Mesenchymal stem cell (in vitro differentiated cells and primary cell): ENCODE measurements at regions not wholly inside any gene's neighbourhood (a gene's known extent, or its start where the extent isn't known, plus 50 kb on each side); places are given as distances from the start of the nearest gene placed in this dataset.

Source experiments
- DNase-seq: peaks from one replicate; pipeline ENCODE4 v3.0.0-alpha.2; 2013
- H2AFZ ChIP-seq: one replicate; pipeline ENCODE4 v1.6.1; 2013; ENCODE audit warnings: low read depth, mild to moderate bottlenecking, control low read depth, inconsistent platforms, low read length, moderate library complexity
- H2AK5ac ChIP-seq: 2 replicates; pipeline ENCODE4 v1.6.1; 2013; ENCODE audit warnings: low read length, moderate library complexity, mild to moderate bottlenecking, inconsistent platforms; ENCODE audit not compliant: severe bottlenecking
- H2BK120ac ChIP-seq: one replicate; pipeline ENCODE4 v1.6.1; 2013; ENCODE audit warnings: low read depth, mild to moderate bottlenecking, inconsistent platforms, low read length, moderate library complexity
- H2BK12ac ChIP-seq, 2 experiments: one replicate each; pipeline ENCODE4 v1.6.1; 2013; ENCODE audit warnings: inconsistent platforms in 2 of 2, low read length in 2 of 2, mild to moderate bottlenecking in 2 of 2, moderate library complexity in 2 of 2, control low read depth in 1 of 2
- H2BK15ac ChIP-seq: one replicate; pipeline ENCODE4 v1.6.1; 2013; ENCODE audit warnings: mild to moderate bottlenecking, low read depth, inconsistent platforms; ENCODE audit not compliant: poor library complexity, severe bottlenecking
- H2BK5ac ChIP-seq: 2 replicates; pipeline ENCODE4 v1.6.1; 2013; ENCODE audit warnings: low read depth, mild to moderate bottlenecking, low read length, control low read depth, inconsistent platforms; ENCODE audit not compliant: poor library complexity, severe bottlenecking
- H3K14ac ChIP-seq, 2 experiments: one replicate each; pipeline ENCODE4 v1.6.1; 2013; ENCODE audit warnings: inconsistent platforms in 2 of 2, low read length in 2 of 2, control low read depth in 1 of 2, mild to moderate bottlenecking in 1 of 2, moderate library complexity in 1 of 2
- H3K18ac ChIP-seq, 2 experiments: one replicate each; pipeline ENCODE4 v1.6.1; 2013; ENCODE audit warnings: inconsistent platforms in 2 of 2, low read length in 2 of 2, control low read depth in 1 of 2, low read depth in 1 of 2, mild to moderate bottlenecking in 1 of 2
- H3K23ac ChIP-seq, 2 experiments: one replicate each; pipeline ENCODE4 v1.6.1; 2013; ENCODE audit warnings: inconsistent platforms in 2 of 2, low read length in 2 of 2, mild to moderate bottlenecking in 2 of 2, moderate library complexity in 2 of 2, control low read depth in 1 of 2
- H3K27ac ChIP-seq: 2 replicates; pipeline ENCODE4 v1.5.1; 2013; ENCODE audit warnings: mild to moderate bottlenecking, moderate library complexity, low read length, control low read depth, inconsistent platforms; ENCODE audit not compliant: poor library complexity, severe bottlenecking
- H3K27me3 ChIP-seq, 2 experiments: 2 replicates each; pipeline versions ENCODE4 v1.6.1 to v1.7.0; 2013; ENCODE audit warnings: low read length in 2 of 2, mild to moderate bottlenecking in 2 of 2, moderate library complexity in 2 of 2, control low read depth in 1 of 2, inconsistent platforms in 1 of 2; ENCODE audit not compliant: control insufficient read depth in 1 of 2, insufficient read depth in 1 of 2
- H3K36me3 ChIP-seq, 2 experiments: 2 replicates each; pipeline versions ENCODE4 v1.6.1 to v1.7.0; 2013; ENCODE audit warnings: low read length in 2 of 2, control low read depth in 1 of 2, inconsistent platforms in 1 of 2, low read depth in 1 of 2, mild to moderate bottlenecking in 1 of 2; ENCODE audit not compliant: insufficient read depth in 2 of 2, control insufficient read depth in 1 of 2
- H3K4ac ChIP-seq, 2 experiments: one replicate each; pipeline ENCODE4 v1.6.1; 2013; ENCODE audit warnings: inconsistent platforms in 2 of 2, low read length in 2 of 2, mild to moderate bottlenecking in 2 of 2, moderate library complexity in 2 of 2, control low read depth in 1 of 2, low read depth in 1 of 2
- H3K4me1 ChIP-seq: 2 replicates; pipeline ENCODE4 v1.6.1; 2013; ENCODE audit warnings: low read depth, low read length, control low read depth; ENCODE audit not compliant: control insufficient read depth, insufficient read depth
- H3K4me2 ChIP-seq: 2 replicates; pipeline ENCODE4 v1.6.1; 2013; ENCODE audit warnings: low read length, mild to moderate bottlenecking, inconsistent platforms; ENCODE audit not compliant: poor library complexity, severe bottlenecking
- H3K4me3 ChIP-seq, 2 experiments: 2 replicates each; pipeline versions ENCODE4 v1.5.1 to v1.7.0; 2013; ENCODE audit warnings: low read length in 2 of 2, mild to moderate bottlenecking in 2 of 2, control low read depth in 1 of 2, low read depth in 1 of 2; ENCODE audit not compliant: insufficient read depth in 1 of 2
- H3K79me1 ChIP-seq: replicated peaks from 2 replicates; pipeline ENCODE4 v1.6.1; 2013; ENCODE audit warnings: mild to moderate bottlenecking, control low read depth, low read length, inconsistent platforms; ENCODE audit not compliant: poor library complexity, severe bottlenecking
- H3K9ac ChIP-seq: 2 replicates; pipeline ENCODE4 v1.7.0; 2013; ENCODE audit warnings: mild to moderate bottlenecking, low read length, moderate library complexity
- H3K9me3 ChIP-seq: 2 replicates; pipeline ENCODE4 v1.7.0; 2013; ENCODE audit warnings: mild to moderate bottlenecking, low read length; ENCODE audit not compliant: control insufficient read depth
- H4K8ac ChIP-seq: one replicate; pipeline ENCODE4 v1.6.1; 2013; ENCODE audit warnings: inconsistent platforms, mild to moderate bottlenecking, low read length, moderate library complexity
- H4K91ac ChIP-seq: one replicate; pipeline ENCODE4 v1.6.1; 2013; ENCODE audit warnings: mild to moderate bottlenecking, low read length, inconsistent platforms
- WGBS: methylation state at CpG from one replicate; pipeline ENCODE4 v1.1.7; 2013; ENCODE audit warnings: mixed read lengths; 5-methylcytosine and 5-hydroxymethylcytosine counted together

- no peak overlapping the region for H4K8ac ChIP-seq
- no peak overlapping the region for H3K27ac ChIP-seq
- H3K4me3 ChIP-seq: no peak overlapping the region
- no peak overlapping the region for H3K4ac ChIP-seq
- H3K79me1 ChIP-seq: no peaks in the 10 kb centered on the region
- WGBS: 77% methylated on average over 8 of the region's 8 CpGs
- no peak overlapping the region for H3K4me2 ChIP-seq
- H3K9ac ChIP-seq: no peak overlapping the region
- no peak overlapping the region for H2AFZ ChIP-seq
- no peak overlapping the region for H2BK120ac ChIP-seq
- no peak overlapping the region for H3K14ac ChIP-seq
- peak overlapping the region; percentile 38 for H2AK5ac ChIP-seq
- no peak overlapping the region for H4K91ac ChIP-seq
- H3K23ac ChIP-seq: no peak overlapping the region
- no peak overlapping the region for H3K18ac ChIP-seq
- H3K27me3 ChIP-seq: no peaks in the 10 kb centered on the region
- H3K4me1 ChIP-seq: peaks cover 15% of the 10 kb centered on the region
- H3K9me3 ChIP-seq: peaks cover 8% of the 10 kb centered on the region
- H3K36me3 ChIP-seq: peaks cover 0 to 6% of the 10 kb centered on the region in 2 experiments
- H2BK15ac ChIP-seq: no peak overlapping the region
- no peak overlapping the region for H2BK12ac ChIP-seq
- no peak overlapping the region for H2BK5ac ChIP-seq
- DNase-seq: no peak
These were observed 143.4 kb downstream of the TBXT start for GRCh38 chr6:166024252-166024651.

GRCh38 chr6:166023273-166023989 is 144.2 kb downstream of the TBXT start:
- Histone ChIP-seq H3K9ac (no peak overlapping the region), H2BK15ac (no peak overlapping the region), H4K91ac (no peak overlapping the region)

DNA sequence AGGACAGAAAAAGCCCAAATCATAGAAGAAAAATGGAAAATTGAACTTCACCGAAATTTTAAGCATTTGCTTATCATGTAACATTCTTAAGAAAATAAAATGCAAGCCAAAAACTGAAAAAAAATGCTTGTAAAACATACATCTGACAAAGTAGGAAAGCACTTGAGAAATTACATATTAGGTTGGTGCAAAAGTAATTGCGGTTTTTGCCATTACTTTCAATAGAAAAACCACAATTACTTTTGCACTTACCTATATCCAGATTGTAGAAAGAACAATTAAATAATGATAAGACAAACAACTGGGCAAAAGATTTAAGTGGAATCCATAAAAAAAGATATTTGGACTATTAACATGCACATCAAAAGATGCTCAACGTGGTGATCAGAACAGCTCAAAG is 146.2 kb downstream of the TBXT start:
- Histone ChIP-seq H3K9me3 (peaks cover 37% of the 10 kb centered on the region), H3K4me1 (peaks cover 7% of the 10 kb centered on the region), H2BK5ac (no peak overlapping the region), H3K27ac (no peak overlapping the region), H3K9ac (no peak overlapping the region), H3K4me2 (no peak overlapping the region), H3K4ac (no peak overlapping the region), H4K8ac (no peak overlapping the region), H2AFZ (no peak overlapping the region), H3K79me1 (no peaks in the 10 kb centered on the region), H3K4me3 (no peak overlapping the region), H2AK5ac (no peak overlapping the region), H2BK15ac (no peak overlapping the region), H3K36me3 (no peaks in the 10 kb centered on the region), H4K91ac (no peak overlapping the region), H3K18ac (no peak overlapping the region), H3K23ac (no peak overlapping the region), H3K14ac (no peak overlapping the region), H2BK12ac (no peak overlapping the region), H2BK120ac (no peak overlapping the region), H3K27me3 (no peaks in the 10 kb centered on the region)
- 71% methylated on average over 1 of the region's 3 CpGs for WGBS
- DNase-seq: no peak

More at GRCh38 chr6:166023273-166023989, 144.2 kb downstream of the TBXT start:
- WGBS: 95% methylated on average over 5 of the region's 5 CpGs
- no peak overlapping the region for H3K4me2 ChIP-seq
- no peak overlapping the region for H2BK5ac ChIP-seq
- no peak overlapping the region for H3K27ac ChIP-seq
- DNase-seq: no peak
- peaks cover 17% of the 10 kb centered on the region for H3K9me3 ChIP-seq
- H3K79me1 ChIP-seq: no peaks in the 10 kb centered on the region
- H3K4ac ChIP-seq: no peak overlapping the region
- H3K27me3 ChIP-seq: no peaks in the 10 kb centered on the region
- H3K4me3 ChIP-seq: no peak overlapping the region
- H3K23ac ChIP-seq: no peak overlapping the region
- H4K8ac ChIP-seq: no peak overlapping the region
- peaks cover 15% of the 10 kb centered on the region for H3K4me1 ChIP-seq
- no peak overlapping the region for H2BK120ac ChIP-seq
- H2AK5ac ChIP-seq: peak overlapping the region; percentile 88
- no peak overlapping the region for H3K14ac ChIP-seq
- no peak overlapping the region for H2AFZ ChIP-seq
- no peak overlapping the region for H2BK12ac ChIP-seq
- no peak overlapping the region for H3K18ac ChIP-seq
- peaks cover 0 to 6% of the 10 kb centered on the region in 2 experiments for H3K36me3 ChIP-seq

DNA sequence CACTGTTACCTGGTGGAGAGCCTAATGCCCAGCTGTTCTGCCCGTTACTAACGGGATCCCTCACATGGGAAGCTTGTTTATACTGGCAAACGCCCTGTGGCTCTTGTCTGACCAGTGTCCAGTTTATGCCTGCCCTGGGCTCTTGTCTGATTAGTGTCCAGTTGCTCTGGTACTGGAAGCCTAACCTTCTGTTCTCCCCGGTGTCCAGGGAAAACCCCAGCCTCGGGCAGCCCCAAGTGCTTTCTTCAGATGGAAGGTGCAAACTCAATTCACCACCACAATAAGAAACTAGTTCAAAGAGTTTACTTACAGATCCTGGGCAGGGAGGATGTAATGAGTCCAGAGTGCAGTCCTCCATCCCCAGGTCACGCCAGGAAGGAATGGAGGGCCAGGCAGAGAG is 148.4 kb downstream of the TBXT start:
- no peaks in the 10 kb centered on the region for H3K4me1 ChIP-seq
- H3K9ac ChIP-seq: no peak overlapping the region
- H2BK5ac ChIP-seq: no peak overlapping the region
- H2AK5ac ChIP-seq: no peak overlapping the region
- H4K91ac ChIP-seq: no peak overlapping the region
- no peak overlapping the region for H3K4me2 ChIP-seq
- H3K27me3 ChIP-seq: peaks cover 0 to 2% of the 10 kb centered on the region in 2 experiments
- DNase-seq: no peak
- H3K18ac ChIP-seq: peak overlapping the region in 1 of 2 experiments; percentile 2
- H3K4me3 ChIP-seq: no peak overlapping the region
- H3K4ac ChIP-seq: no peak overlapping the region
- no peak overlapping the region for H2BK120ac ChIP-seq
- no peak overlapping the region for H2BK15ac ChIP-seq
- H3K36me3 ChIP-seq: no peaks in the 10 kb centered on the region
- no peak overlapping the region for H3K27ac ChIP-seq
- 83% methylated on average over 6 of the region's 6 CpGs for WGBS
- no peaks in the 10 kb centered on the region for H3K79me1 ChIP-seq
- H4K8ac ChIP-seq: no peak overlapping the region
- H3K14ac ChIP-seq: no peak overlapping the region
- peaks cover 51% of the 10 kb centered on the region for H3K9me3 ChIP-seq
- no peak overlapping the region for H3K23ac ChIP-seq
- H2BK12ac ChIP-seq: no peak overlapping the region
- H2AFZ ChIP-seq: no peak overlapping the region
